ENCODE measurements at regions not wholly inside any gene's neighbourhood (a gene's known extent, or its start where the extent isn't known, plus 50 kb on each side); places are given as distances from the start of the nearest gene placed in this dataset.

DNA sequence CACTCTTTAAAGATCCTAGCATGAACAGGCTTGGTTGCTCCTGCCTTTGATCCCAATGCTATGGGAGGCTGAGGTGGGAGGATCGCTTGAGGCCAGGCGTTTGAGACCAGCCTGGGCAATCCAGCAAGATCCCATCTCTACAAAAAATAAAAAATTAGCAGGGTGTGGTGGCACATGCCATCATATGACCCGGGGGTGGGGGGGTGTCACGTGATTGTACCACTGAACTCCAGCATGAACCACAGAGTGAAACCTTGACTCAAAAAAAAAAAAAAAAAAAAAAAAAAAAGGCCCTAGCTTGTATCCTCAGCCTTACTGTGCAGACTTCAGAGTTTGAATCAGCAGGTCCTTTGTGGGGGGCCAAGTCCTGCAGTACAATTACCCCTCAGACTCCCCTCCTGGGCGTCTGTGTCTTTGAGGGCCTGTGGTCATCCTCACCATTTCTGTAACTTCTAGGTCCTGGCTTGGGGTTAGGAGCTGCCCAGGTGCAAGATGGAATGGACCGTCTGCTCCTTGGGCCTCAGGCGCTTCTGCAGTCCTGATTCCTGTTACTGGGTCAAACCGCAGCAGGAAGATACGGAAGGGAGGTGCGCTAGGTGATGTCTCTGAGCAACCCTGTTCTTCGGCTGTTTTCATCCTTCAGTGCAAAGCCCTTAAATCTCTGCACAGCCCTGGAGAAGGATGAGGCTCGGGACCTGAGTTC, 208.1 kb downstream of the CTTN start:
- Histone ChIP-seq H3K36me3 (replicated peaks in 1 of 2; ENCODE audit: control insufficient read depth in 1 of 2, insufficient read depth in 2 of 2, low read length in 1 of 2) (no peaks in the 10 kb centered on the region), H4K20me1 (ENCODE audit: insufficient read depth) (no peaks in the 10 kb centered on the region), H3F3A (replicated peaks; ENCODE audit: insufficient read depth) (no peaks in the 10 kb centered on the region), H3K4me3 (ENCODE audit: low read depth in 2 of 2, low read length in 1 of 2) (no peak overlapping the region), H3K9me2 (no peaks in the 10 kb centered on the region), H3K27ac (ENCODE audit: low read depth in 2 of 2, low read length in 1 of 2) (no peak overlapping the region), H3K4me1 (ENCODE audit: control insufficient read depth in 1 of 2, insufficient read depth in 2 of 2, low read depth in 1 of 2, low read length in 1 of 2) (peaks cover 0 to 35% of the 10 kb centered on the region in 2 experiments; a peak in 1 of 4 replicates), H3K9me3 (no peaks in the 10 kb centered on the region), H3K9ac (no peak overlapping the region), H2AFZ (ENCODE audit: low read depth) (no peak overlapping the region), H3K27me3 (ENCODE audit: insufficient read depth) (no peaks in the 10 kb centered on the region), H3K4me2 (no peak overlapping the region), H3K79me2 (ENCODE audit: insufficient read depth) (no peaks in the 10 kb centered on the region)
- TF ChIP-seq POLR2AphosphoS5 (IDR thresholded peaks at IDR 0.05; ENCODE audit: low read depth, low read length) = no peak
- no peak for TF ChIP-seq FOXM1 (IDR thresholded peaks at IDR 0.05; ENCODE audit: low read depth)
- TF ChIP-seq, protein P1, sequence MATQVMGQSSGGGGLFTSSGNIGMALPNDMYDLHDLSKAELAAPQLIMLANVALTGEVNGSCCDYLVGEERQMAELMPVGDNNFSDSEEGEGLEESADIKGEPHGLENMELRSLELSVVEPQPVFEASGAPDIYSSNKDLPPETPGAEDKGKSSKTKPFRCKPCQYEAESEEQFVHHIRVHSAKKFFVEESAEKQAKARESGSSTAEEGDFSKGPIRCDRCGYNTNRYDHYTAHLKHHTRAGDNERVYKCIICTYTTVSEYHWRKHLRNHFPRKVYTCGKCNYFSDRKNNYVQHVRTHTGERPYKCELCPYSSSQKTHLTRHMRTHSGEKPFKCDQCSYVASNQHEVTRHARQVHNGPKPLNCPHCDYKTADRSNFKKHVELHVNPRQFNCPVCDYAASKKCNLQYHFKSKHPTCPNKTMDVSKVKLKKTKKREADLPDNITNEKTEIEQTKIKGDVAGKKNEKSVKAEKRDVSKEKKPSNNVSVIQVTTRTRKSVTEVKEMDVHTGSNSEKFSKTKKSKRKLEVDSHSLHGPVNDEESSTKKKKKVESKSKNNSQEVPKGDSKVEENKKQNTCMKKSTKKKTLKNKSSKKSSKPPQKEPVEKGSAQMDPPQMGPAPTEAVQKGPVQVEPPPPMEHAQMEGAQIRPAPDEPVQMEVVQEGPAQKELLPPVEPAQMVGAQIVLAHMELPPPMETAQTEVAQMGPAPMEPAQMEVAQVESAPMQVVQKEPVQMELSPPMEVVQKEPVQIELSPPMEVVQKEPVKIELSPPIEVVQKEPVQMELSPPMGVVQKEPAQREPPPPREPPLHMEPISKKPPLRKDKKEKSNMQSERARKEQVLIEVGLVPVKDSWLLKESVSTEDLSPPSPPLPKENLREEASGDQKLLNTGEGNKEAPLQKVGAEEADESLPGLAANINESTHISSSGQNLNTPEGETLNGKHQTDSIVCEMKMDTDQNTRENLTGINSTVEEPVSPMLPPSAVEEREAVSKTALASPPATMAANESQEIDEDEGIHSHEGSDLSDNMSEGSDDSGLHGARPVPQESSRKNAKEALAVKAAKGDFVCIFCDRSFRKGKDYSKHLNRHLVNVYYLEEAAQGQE (IDR thresholded peaks at IDR 0.05; ENCODE audit: low read depth, low read length) = no peak
- TF ChIP-seq SIN3A (IDR thresholded peaks at IDR 0.05; ENCODE audit: borderline replicate concordance, low read depth, low read length) = no peak
- no peak for TF ChIP-seq TCF12 (IDR thresholded peaks at IDR 0.05)
- no peak for TF ChIP-seq IRF3 (IDR thresholded peaks at IDR 0.05; ENCODE audit: low read depth, low read length)
- TF ChIP-seq RAD21 (IDR thresholded peaks at IDR 0.05; ENCODE audit: low read length) = no peak
- TF ChIP-seq MXI1 (IDR thresholded peaks at IDR 0.05; ENCODE audit: low read depth, low read length) = no peak
- TF ChIP-seq MEF2A (IDR thresholded peaks at IDR 0.05; ENCODE audit: borderline replicate concordance, low read depth) = no peak
- TF ChIP-seq EP300 (IDR thresholded peaks at IDR 0.05; ENCODE audit: borderline replicate concordance in 1 of 2, low read depth in 1 of 2, low read length in 1 of 2) = no peak
- TF ChIP-seq GATA2 (CRISPR knock-in tag; IDR thresholded peaks at IDR 0.05) = no peak
- TF ChIP-seq TAF1 (IDR thresholded peaks at IDR 0.05; ENCODE audit: borderline replicate concordance, low read depth, low read length) = no peak
- TF ChIP-seq, protein P2, sequence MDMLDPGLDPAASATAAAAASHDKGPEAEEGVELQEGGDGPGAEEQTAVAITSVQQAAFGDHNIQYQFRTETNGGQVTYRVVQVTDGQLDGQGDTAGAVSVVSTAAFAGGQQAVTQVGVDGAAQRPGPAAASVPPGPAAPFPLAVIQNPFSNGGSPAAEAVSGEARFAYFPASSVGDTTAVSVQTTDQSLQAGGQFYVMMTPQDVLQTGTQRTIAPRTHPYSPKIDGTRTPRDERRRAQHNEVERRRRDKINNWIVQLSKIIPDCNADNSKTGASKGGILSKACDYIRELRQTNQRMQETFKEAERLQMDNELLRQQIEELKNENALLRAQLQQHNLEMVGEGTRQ (IDR thresholded peaks at IDR 0.05; ENCODE audit: borderline replicate concordance, low read depth, low read length) = no peak
- no peak for TF ChIP-seq ZBTB33 (IDR thresholded peaks at IDR 0.05; ENCODE audit: borderline replicate concordance, low read depth)
- no peak for TF ChIP-seq SMC3 (IDR thresholded peaks at IDR 0.05; ENCODE audit: low read depth, low read length)
- TF ChIP-seq GABPA (IDR thresholded peaks at IDR 0.05; ENCODE audit: low read depth) = no peak
- no peak for TF ChIP-seq NFIC (IDR thresholded peaks at IDR 0.05; ENCODE audit: borderline replicate concordance)
- ChIA-PET CTCF (interaction anchor here (2.1 kb wide), 1 partner anchor 138 kb away, joined by 4 read pairs; no protein-coding TSS in a partner anchor), POLR2A (no interaction called here)
- no peak for DNase-seq
- 54% methylated on average over 12 of the region's 12 CpGs for WGBS (ENCODE audit: low lambda C conversion rate)

All from SK-N-SH (cell line).